ENCODE measurements at regions not wholly inside any gene's neighbourhood (a gene's known extent, or its start where the extent isn't known, plus 50 kb on each side); places are given as distances from the start of the nearest gene placed in this dataset.

GRCh38 chr1:166368030-166368429, 201.2 kb upstream of the FAM78B start:
- TF ChIP-seq CTCF (IDR thresholded peaks at IDR 0.05) = no peak
- TF ChIP-seq POLR2A (IDR thresholded peaks at IDR 0.05) = no peak
